Ecto neural progenitor cell (in vitro differentiated cells): ENCODE measurements at regions not wholly inside any gene's neighbourhood (a gene's known extent, or its start where the extent isn't known, plus 50 kb on each side); places are given as distances from the start of the nearest gene placed in this dataset.
"Not testable (repeated sequence)": the region's sequence is repeated elsewhere in the genome, so short reads cannot be mapped to it uniquely, and the experiment has no call there.

Experiments
- DNase-seq: peaks from one replicate; pipeline ENCODE4 v3.0.0-alpha.2; 2018; ENCODE audit warnings: low spot score

- peak; percentile 49 for DNase-seq
Observed at GRCh38 chr4:27360790-27361267, 500.2 kb downstream of the STIM2 start.

DNA sequence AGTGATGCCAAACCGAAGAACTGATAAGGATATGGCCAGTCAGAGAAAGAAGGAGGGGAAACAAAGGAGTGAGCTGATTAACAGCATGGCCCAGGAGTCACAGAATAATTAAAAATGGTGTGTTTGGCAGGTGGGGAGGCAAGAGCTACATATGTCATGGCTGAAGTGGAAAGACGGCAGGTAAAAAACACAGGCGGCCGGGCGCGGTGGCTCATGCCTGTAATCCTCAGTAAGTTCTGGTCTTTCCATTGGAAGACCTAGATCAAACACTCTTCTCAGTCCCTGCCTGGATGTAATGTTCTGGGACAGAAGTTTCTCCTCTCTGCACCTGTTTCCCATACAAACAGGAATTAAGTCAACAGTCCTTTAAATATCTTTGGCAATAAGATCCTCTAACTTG is 503.9 kb downstream of the STIM2 start:
- DNase-seq = no peak

DNA sequence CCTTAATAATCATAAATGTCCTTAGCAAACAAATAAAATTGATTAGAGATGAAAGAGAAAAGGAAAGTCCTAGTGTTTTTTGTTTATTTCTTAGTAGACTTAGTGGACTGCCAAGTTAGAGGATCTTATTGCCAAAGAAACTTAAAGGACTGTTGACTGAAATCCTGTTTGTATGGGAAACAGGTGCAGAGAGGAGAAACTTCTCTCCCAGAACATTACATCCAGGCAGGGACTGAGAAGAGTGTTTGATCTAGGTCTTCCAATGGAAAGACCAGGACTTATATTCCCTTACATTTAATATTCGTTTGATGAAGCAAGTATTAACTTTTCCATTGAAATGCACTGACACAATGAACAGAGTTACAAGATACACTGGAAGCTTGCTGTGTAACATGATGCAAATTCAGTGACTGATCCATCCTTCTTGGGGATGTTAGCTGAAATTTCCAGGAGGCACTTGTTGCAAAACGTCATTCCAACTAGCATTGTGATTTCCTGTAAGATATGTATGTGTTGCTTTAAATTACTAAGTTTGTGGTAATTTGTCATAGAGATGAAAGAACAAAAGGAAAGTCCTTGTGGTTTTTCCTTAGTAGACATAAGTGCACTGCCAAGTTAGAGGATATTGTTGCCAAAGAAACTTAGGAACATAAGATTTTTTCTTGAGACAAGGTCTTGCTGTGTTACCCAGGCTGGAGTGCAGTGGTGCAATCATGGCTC is 505.6 kb downstream of the STIM2 start:
- DNase-seq = no peak

DNA sequence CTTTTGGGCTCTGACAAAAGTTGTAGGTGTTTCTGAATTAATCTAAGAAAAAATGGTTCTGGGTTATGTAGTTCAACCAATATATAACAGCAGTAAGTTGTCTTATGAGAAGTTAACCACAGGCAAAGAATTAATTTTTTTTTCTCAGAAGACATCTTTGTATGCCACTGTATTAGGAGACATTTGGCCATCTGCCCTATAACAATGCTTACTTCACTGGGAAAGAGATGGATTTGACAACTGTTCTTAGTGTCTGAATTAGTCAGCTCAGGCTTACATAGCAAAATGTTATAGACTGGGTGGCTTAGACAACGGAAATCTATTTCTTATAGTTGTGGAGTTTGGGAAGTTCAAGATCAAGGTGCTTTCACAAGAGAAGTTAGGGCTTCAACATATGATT is 508.1 kb downstream of the STIM2 start:
- no peak for DNase-seq

GRCh38 chr4:27381815-27382214 is 521.2 kb downstream of the STIM2 start:
- no peak for DNase-seq

- DNase-seq = no peak
Observed at GRCh38 chr4:27387711-27388110, 527.1 kb downstream of the STIM2 start.

DNA sequence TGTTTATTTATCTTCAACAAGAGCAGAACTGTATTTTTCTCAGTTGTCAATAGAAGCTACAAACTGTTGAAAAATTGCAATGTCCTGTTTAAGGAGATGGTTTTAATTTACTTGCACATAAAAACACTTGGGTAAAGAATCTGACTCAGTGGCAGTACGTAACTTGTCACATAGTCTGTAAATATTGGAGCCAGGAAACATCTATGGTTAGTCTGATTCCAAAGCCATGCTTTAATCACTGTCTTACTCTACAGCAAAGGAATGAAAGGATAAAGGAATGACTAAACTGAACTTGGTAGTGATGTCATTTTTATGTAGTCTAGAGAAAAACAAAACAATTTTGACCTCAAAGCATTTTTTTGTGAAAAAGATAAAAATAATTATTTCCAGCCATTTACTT is 537.2 kb downstream of the STIM2 start:
- DNase-seq = no peak

DNA sequence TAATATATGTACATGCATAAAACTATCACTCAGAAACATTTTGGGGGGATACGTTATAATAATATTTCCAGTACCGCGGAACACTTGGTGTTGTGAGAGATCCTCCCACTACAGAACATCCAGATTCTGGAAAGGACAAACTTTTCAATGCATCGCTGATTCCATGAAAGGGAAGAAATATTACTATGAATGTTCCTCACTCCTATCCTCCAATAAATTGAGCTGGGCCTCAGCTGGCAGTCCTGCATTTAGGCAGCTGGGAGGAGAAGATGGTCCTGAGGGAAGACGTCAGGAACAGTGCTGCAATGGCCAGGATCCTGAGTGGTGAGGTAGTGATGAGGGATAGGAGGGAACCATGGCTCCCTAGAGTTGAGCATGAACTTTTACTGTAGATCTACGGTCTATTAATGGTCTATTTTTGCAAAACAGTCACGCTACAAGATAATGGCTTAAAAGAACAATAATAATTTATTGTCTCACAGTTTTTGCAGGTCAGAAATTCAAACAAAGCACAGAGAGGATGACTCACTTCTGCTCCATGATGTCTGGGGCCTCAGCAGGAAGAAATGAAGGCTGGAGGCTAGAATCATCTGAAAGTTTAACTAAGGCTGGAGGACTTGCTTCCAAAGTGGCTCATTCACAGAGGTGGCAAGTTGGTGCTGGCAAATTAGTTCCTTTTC is 538.1 kb downstream of the STIM2 start:
- DNase-seq = no peak

- no peak for DNase-seq
Observed at GRCh38 chr4:27407616-27408015, 547.0 kb downstream of the STIM2 start.

DNA sequence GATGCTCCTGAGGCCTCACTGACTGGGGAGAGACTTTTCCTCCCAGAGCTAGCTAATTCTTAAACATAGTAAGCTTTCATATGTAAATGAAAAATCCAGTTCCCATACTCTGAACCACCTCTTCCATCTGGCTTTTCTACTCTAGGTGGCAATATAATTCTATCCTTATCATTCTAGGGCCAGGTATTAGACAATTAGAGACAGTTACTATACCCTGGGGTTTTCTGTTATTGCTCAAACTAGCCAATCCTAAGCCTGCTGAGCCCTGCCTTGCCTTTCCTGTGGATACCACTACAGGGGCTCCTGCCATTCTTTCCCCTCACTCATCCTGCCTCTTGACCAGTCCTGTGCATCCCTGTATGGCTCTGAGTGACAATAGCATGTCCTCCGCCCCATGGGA is 552.0 kb downstream of the STIM2 start:
- DNase-seq = no peak

DNA sequence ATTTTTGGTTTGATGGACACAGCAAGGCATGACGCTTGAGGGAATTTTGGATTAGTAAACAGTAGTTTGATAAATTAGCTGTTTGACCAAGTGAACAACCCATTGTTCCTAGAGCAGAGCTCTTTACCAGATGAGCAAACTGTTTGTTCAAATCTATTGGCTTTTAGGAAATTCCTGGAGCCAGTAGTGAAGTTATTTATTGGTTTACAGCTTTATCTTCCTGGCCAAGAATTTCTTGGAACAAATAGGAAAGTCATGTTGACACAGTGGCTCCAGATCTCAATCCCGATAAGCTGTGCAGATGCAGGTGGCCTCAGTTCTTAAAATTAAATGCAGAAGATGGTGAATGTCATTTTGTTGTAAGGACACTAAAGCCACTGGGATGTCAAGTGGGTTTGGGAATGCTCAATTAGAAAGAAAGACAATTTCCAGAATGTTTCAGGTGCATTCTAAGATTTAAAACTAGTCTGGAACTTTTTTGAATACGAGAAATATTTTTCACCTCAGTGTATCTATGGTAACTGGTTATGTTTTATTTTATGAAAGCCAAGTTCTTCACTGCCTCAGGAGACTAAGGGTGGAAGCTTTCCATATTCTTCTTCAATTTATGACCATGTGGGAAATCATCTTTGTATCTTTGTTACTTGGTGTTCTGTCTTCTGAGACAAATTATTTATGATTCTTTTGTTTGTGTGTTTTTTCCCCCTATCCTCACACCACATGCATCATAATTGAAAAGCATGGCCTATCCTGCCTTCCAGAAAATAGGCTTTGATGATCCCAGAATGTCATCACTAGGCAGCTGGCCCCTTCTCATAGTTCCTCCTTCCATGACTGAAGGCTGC is 554.5 kb downstream of the STIM2 start:
- no peak for DNase-seq

DNA sequence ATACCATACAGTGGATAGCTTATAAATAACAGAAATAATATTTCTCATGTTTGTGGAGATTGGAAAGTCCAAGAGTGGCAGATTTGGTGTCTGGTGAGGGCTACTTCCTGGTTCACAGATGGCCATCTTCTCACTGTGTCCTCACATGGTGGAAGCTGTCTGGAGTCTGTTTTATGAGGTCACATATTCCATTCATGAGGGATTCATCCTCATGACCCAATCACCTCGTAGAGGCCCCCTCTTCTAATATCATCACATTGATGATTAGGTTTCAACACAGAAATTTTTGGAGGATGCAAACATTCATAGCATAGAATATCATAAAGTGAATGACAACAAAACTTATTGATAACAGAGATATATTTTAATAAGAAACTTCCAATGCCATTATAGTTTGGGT is 568.0 kb downstream of the STIM2 start:
- DNase-seq = no peak

GRCh38 chr4:27429364-27429871 is 568.8 kb downstream of the STIM2 start:
- DNase-seq = no peak

GRCh38 chr4:27442146-27442545 is 581.5 kb downstream of the STIM2 start:
- DNase-seq = no peak

DNA sequence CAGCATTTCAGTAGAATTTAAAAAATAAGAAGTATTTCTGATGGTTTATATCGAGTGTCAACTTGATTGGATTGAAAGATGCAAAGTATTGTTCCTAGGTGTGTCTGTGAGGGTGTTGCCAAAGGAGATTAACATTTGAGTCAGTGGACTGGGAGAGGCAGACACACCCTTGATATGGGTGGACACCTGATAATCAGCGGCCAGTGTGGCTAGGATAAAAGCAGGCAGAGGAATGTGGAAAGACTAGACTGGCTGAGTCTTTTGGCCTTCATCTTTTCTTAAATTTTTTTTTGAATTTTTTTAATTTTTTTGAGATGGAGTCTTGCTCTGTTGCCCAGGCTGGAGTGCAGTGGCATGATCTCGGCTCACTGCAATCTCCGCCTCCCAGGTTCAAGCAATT is 582.0 kb downstream of the STIM2 start:
- not testable (repeated sequence) for DNase-seq

DNA sequence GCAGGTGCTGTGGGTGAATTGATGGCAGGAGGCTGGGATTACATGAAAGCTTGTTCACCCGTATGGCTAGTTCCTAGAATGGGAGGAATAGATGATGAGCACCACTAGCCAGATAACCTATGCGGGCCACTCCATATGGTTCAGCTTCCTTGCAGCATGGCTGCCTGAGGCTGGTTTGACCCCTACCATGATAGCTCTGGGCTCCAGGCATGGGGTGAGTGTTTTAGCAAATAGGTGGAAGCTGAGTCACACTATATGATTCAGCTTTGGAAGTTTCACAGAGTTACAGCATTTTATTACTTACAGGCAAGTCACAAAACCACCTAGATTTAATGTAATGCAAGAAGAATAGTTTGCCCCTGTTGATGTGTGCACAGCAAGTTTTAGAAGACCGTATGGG is 603.2 kb downstream of the STIM2 start:
- no peak for DNase-seq

- DNase-seq = no peak
Observed at GRCh38 chr4:27467351-27467750, 606.7 kb downstream of the STIM2 start.

DNA sequence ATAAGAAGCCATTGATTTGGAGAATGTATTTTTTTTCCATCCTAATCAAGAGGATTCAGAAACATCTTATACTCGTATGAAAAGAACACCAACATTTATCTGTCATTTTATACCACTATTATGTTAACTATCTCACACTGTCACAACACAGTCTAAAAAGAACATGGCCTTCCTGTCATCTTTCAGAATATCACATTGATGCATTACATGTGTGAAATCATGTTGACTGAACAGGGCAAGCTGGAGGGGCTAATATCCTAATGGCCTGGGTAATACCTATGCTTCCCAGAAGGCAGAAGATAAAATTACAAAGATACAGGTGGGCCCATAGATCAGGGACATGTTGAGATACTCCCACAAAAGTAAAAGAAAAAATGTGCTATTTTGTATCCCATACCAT is 611.7 kb downstream of the STIM2 start:
- DNase-seq = no peak

DNA sequence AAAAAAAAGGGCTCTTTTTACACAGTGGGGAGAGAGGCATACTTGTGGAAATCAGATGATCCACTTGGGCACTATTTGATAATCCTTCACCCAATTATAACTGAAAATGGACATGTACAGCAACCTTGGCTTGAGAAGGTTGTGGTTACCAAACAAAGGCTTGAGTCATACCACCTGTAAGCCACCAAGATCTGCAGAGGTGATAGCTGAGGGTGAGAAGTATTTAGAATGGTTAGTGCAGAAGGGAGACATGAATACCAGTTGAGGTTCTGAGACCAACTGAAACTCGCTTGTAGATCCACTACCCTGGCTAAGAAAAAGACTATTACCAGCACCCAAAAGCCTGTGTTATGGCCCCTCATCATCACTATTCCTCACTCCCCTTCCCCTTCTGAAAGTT is 614.0 kb downstream of the STIM2 start:
- DNase-seq = no peak

GRCh38 chr4:27484216-27484615 is 623.6 kb downstream of the STIM2 start:
- no peak for DNase-seq

- no peak for DNase-seq
Observed at GRCh38 chr4:27490315-27490714, 629.7 kb downstream of the STIM2 start.

- no peak for DNase-seq
Observed at GRCh38 chr4:27490766-27491165, 630.1 kb downstream of the STIM2 start.

- DNase-seq = no peak
Observed at GRCh38 chr4:27506401-27506800, 645.8 kb downstream of the STIM2 start.
